Thyroid gland (tissue), 4 donors: ENCODE measurements at regions not wholly inside any gene's neighbourhood (a gene's known extent, or its start where the extent isn't known, plus 50 kb on each side); places are given as distances from the start of the nearest gene placed in this dataset.

ENCODE experiments used
- CTCF ChIP-seq, 6 experiments: fragments of 200-600 bp in 3 of 6; fragments of 450-650 bp in 3 of 6; sonication (generic) in 3 of 6; IDR thresholded peaks; one replicate each; pipeline ENCODE4 v1.5.1; 2016 to 2019; ENCODE audit warnings: antibody characterized with exemption in 6 of 6, mild to moderate bottlenecking in 2 of 6, inconsistent platforms in 1 of 6, moderate library complexity in 1 of 6
- POLR2A ChIP-seq, 2 donors: fragments of 450-650 bp; IDR thresholded peaks; one replicate each; pipeline ENCODE4 v1.6.1; 2017; ENCODE audit warnings: antibody characterized with exemption in 2 of 2, mild to moderate bottlenecking in 2 of 2, moderate library complexity in 1 of 2

GRCh38 chr7:36083626-36084380 is 69.3 kb upstream of the EEPD1 start:
- TF ChIP-seq CTCF (IDR thresholded peaks at IDR 0.05) (no peak), POLR2A (IDR thresholded peaks at IDR 0.05) (no peak)
